Muscle of leg (tissue), 3 donors: ENCODE measurements at regions not wholly inside any gene's neighbourhood (a gene's known extent, or its start where the extent isn't known, plus 50 kb on each side); places are given as distances from the start of the nearest gene placed in this dataset.

Experiments used
- DNase-seq: peaks from one replicate; pipeline ENCODE4 v3.0.0; 2013
- H3K27ac ChIP-seq: one replicate; pipeline ENCODE4 v1.5.1; 2013; ENCODE audit warnings: mild to moderate bottlenecking, low read length, control low read depth
- H3K27me3 ChIP-seq: one replicate; pipeline ENCODE4 v1.6.1; 2013; ENCODE audit warnings: low read length; ENCODE audit not compliant: control insufficient read depth, insufficient read depth
- H3K36me3 ChIP-seq: one replicate; pipeline ENCODE4 v1.6.1; 2013; ENCODE audit warnings: low read length; ENCODE audit not compliant: control insufficient read depth, insufficient read depth
- H3K4me1 ChIP-seq: one replicate; pipeline ENCODE4 v1.6.1; 2013; ENCODE audit warnings: low read length; ENCODE audit not compliant: control insufficient read depth, insufficient read depth
- H3K4me3 ChIP-seq: one replicate; pipeline ENCODE4 v1.5.1; 2013; ENCODE audit warnings: low read length, control low read depth
- H3K9me3 ChIP-seq: replicated peaks from 2 replicates; pipeline ENCODE4 v1.6.1; 2013; ENCODE audit warnings: low read depth, low read length; ENCODE audit not compliant: control insufficient read depth
- WGBS: methylation state at CpG from one replicate; pipeline ENCODE4 v1.1.5; 2013; ENCODE audit warnings: missing lambda C conversion rate; ENCODE audit not compliant: insufficient coverage; 5-methylcytosine and 5-hydroxymethylcytosine counted together

GRCh38 chr7:72466797-72467196, 54.7 kb upstream of the CALN1 start:
- H3K27ac ChIP-seq: no peak overlapping the region
- no peaks in the 10 kb centered on the region for H3K27me3 ChIP-seq
- H3K4me1 ChIP-seq: no peaks in the 10 kb centered on the region
- H3K9me3 ChIP-seq: no peaks in the 10 kb centered on the region
- no peak overlapping the region for H3K4me3 ChIP-seq
- H3K36me3 ChIP-seq: no peaks in the 10 kb centered on the region
- no peak for DNase-seq
- 84% methylated on average over 2 of the region's 2 CpGs for WGBS

DNA sequence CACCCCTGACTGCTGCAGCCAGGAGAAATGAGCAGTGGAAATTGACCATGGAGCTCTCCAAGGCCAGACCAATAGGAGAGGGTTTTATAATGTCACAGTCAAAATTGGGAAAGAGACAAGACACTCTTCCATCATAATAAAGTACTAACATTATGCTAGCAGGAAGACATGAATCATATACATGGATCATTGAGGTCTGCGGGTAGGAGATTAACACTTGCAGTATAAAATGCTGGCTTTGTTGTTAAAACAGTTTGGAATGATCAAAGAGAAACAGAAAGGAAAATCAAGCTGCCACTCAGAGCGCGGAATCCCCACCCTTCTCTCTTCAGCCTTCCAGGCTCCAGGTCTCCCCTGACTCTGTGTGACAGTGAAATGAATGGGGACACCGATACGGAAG, 53.4 kb upstream of the CALN1 start:
- Histone ChIP-seq H3K27me3 (no peaks in the 10 kb centered on the region), H3K9me3 (no peaks in the 10 kb centered on the region), H3K27ac (no peak overlapping the region), H3K4me1 (no peaks in the 10 kb centered on the region), H3K36me3 (no peaks in the 10 kb centered on the region), H3K4me3 (no peak overlapping the region)
- DNase-seq: no peak
- 61% methylated on average over 2 of the region's 5 CpGs for WGBS

GRCh38 chr7:72462311-72462710, 50.2 kb upstream of the CALN1 start:
- Histone ChIP-seq H3K4me1 (no peaks in the 10 kb centered on the region), H3K9me3 (no peaks in the 10 kb centered on the region), H3K27ac (no peak overlapping the region), H3K27me3 (no peaks in the 10 kb centered on the region), H3K4me3 (no peak overlapping the region), H3K36me3 (no peaks in the 10 kb centered on the region)
- no peak for DNase-seq
- WGBS: 75% methylated on average over 5 of the region's 7 CpGs
